Endothelial cell of umbilical vein (primary cell): ENCODE measurements at regions not wholly inside any gene's neighbourhood (a gene's known extent, or its start where the extent isn't known, plus 50 kb on each side); places are given as distances from the start of the nearest gene placed in this dataset.

Experiments used
- BruUV-seq: library from RNA; stranded (reverse); fragments of 400-500 nt; replicated peaks from 2 replicates; lab custom pipeline; 2021; lab: Mats Ljungman, UMichigan
- CTCF ChIA-PET: fragments of 300-600, 350-600 bp; sonication (Branson Sonifier 250); formaldehyde crosslinking; loops from one replicate; lab custom pipeline; 2021; ENCODE audit warnings: antibody characterized with exemption, inconsistent platforms; lab: Charles Lee
- POLR2A ChIA-PET: fragments of 300-600, 350-600 bp; sonication (Branson Sonifier 250); formaldehyde crosslinking; loops from one replicate; lab custom pipeline; 2021; ENCODE audit warnings: antibody characterized with exemption, inconsistent platforms; lab: Charles Lee
- DNase-seq: peaks from one replicate; pipeline ENCODE4 v3.0.0-alpha.2; 2011; ENCODE audit warnings: low read depth, low spot score
- FAIRE-seq: peaks from 2 replicates; lab custom pipeline; 2011; peaks lifted over from hg19 to GRCh38; lab: Jason Lieb, UNC
- H2AFZ ChIP-seq: 2 replicates; pipeline ENCODE4 v1.6.0; 2012; ENCODE audit warnings: low read depth, low read length, control low read depth, inconsistent platforms
- H3K27ac ChIP-seq: 2 replicates; pipeline ENCODE4 v1.5.1; 2011; ENCODE audit warnings: low read depth, mild to moderate bottlenecking, control low read depth, low read length, moderate library complexity; ENCODE audit not compliant: insufficient read depth
- H3K27me3 ChIP-seq, 2 experiments: 2 replicates each; pipeline versions ENCODE4 v1.6.0 to v1.6.1; 2011; ENCODE audit warnings: low read length in 2 of 2, mixed read lengths in 1 of 2; ENCODE audit not compliant: control insufficient read depth in 2 of 2, insufficient read depth in 2 of 2
- H3K36me3 ChIP-seq, 2 experiments: 2 replicates in 1 of 2; 3 replicates in 1 of 2; pipeline ENCODE4 v1.5.1; 2011; ENCODE audit warnings: low read length in 2 of 2, mild to moderate bottlenecking in 1 of 2, moderate library complexity in 1 of 2; ENCODE audit not compliant: control insufficient read depth in 2 of 2, insufficient read depth in 2 of 2; ENCODE audit errors: extremely low read depth in 1 of 2
- H3K4me1 ChIP-seq: 3 replicates; pipeline ENCODE4 v1.5.1; 2011; ENCODE audit warnings: mild to moderate bottlenecking, low read length; ENCODE audit not compliant: control insufficient read depth, insufficient read depth; ENCODE audit errors: extremely low read depth
- H3K4me2 ChIP-seq: 2 replicates; pipeline ENCODE4 v1.6.1; 2011; ENCODE audit warnings: low read length, control low read depth, mixed read lengths; ENCODE audit not compliant: insufficient read depth
- H3K4me3 ChIP-seq, 3 experiments: fragments of 200-600 bp in 1 of 3; sonication (generic), shearing (Covaris generic) in 1 of 3; replicated peaks in 1 of 3; 2 replicates each; pipeline ENCODE4 v1.5.1; 2011 to 2016; ENCODE audit warnings: control low read depth in 3 of 3, low read length in 3 of 3, mild to moderate bottlenecking in 2 of 3, inconsistent platforms in 1 of 3, low read depth in 1 of 3, moderate library complexity in 1 of 3; ENCODE audit not compliant: insufficient read depth in 1 of 3
- H3K79me2 ChIP-seq: 2 replicates; pipeline ENCODE4 v1.6.0; 2012; ENCODE audit warnings: low read length, inconsistent platforms; ENCODE audit not compliant: control insufficient read depth, insufficient read depth
- H3K9ac ChIP-seq: replicated peaks from 2 replicates; pipeline ENCODE3; 2011; ENCODE audit warnings: low read length, control low read depth; ENCODE audit not compliant: insufficient read depth; ENCODE audit errors: extremely low read depth
- H3K9me1 ChIP-seq: replicated peaks from 3 replicates; pipeline ENCODE4 v1.6.0; 2011; ENCODE audit warnings: mild to moderate bottlenecking, low read length; ENCODE audit not compliant: control insufficient read depth, insufficient read depth; ENCODE audit errors: extremely low read depth
- H3K9me3 ChIP-seq: replicated peaks from 2 replicates; pipeline ENCODE4 v1.5.1; 2012; ENCODE audit warnings: low read length, inconsistent platforms; ENCODE audit not compliant: control insufficient read depth, insufficient read depth
- H4K20me1 ChIP-seq: replicated peaks from 2 replicates; pipeline ENCODE3; 2011; ENCODE audit warnings: mild to moderate bottlenecking, low read length; ENCODE audit not compliant: control insufficient read depth, insufficient read depth; ENCODE audit errors: extremely low read depth
- CTCF ChIP-seq, 2 donors: IDR thresholded peaks; 1 replicate in 1 of 2; 2 replicates in 1 of 2; pipeline ENCODE4 v1.5.1; 2011; ENCODE audit warnings: low read length in 2 of 2, mild to moderate bottlenecking in 2 of 2, moderate library complexity in 2 of 2, control low read depth in 1 of 2, inconsistent platforms in 1 of 2, low read depth in 1 of 2; ENCODE audit not compliant: insufficient read depth in 1 of 2; ENCODE audit errors: extremely low read depth in 1 of 2
- EZH2 ChIP-seq: IDR thresholded peaks from 2 replicates; pipeline ENCODE4 v1.6.1; 2012; ENCODE audit warnings: borderline replicate concordance, low read depth, mild to moderate bottlenecking, moderate library complexity, low read length, inconsistent platforms; ENCODE audit not compliant: severe bottlenecking
- FOS ChIP-seq: IDR thresholded peaks from 2 replicates; pipeline ENCODE4 v1.6.1; 2011; ENCODE audit warnings: mild to moderate bottlenecking, low read length, moderate library complexity, borderline replicate concordance; ENCODE audit not compliant: insufficient read depth
- GATA2 ChIP-seq: IDR thresholded peaks from 2 replicates; pipeline ENCODE4 v1.7.0; 2011; ENCODE audit warnings: low read depth, mild to moderate bottlenecking, moderate library complexity, mixed read lengths, low read length; ENCODE audit not compliant: insufficient read length, insufficient read depth
- JUN ChIP-seq: IDR thresholded peaks from 2 replicates; pipeline ENCODE4 v1.6.1; 2011; ENCODE audit warnings: borderline replicate concordance, low read depth; ENCODE audit not compliant: insufficient read length, insufficient read depth
- MAX ChIP-seq: IDR thresholded peaks from 2 replicates; pipeline ENCODE4 v1.6.1; 2011; ENCODE audit not compliant: insufficient read depth, insufficient read length
- MYC ChIP-seq: IDR thresholded peaks from one replicate; pipeline ENCODE4 v1.6.1; 2011; ENCODE audit warnings: mild to moderate bottlenecking, low read depth, low read length
- POLR2A ChIP-seq: IDR thresholded peaks from 2 replicates; pipeline ENCODE4 v1.6.1; 2012; ENCODE audit warnings: low read depth, mild to moderate bottlenecking, control low read depth, low read length
- POLR2AphosphoS5 ChIP-seq: IDR thresholded peaks from 2 replicates; pipeline ENCODE4 v1.6.1; 2012; ENCODE audit warnings: low read depth, mild to moderate bottlenecking, control low read depth, low read length, moderate library complexity; ENCODE audit not compliant: insufficient read depth
- dilution Hi-C: fragments of 300-500 bp; cut with MboI; formaldehyde crosslinking; loops from one replicate; pipeline ENCODE4 v1.15.0; 2019; ENCODE audit warnings: low sequenced_read_pairs; ENCODE audit not compliant: extremely low pct_ligation_motif_present
- intact Hi-C: fragments of 100-400 bp; cut with micrococcal nuclease; formaldehyde crosslinking; loops from one replicate; pipeline ENCODE4 v1.10.0; 2022

- POLR2A ChIA-PET = no interaction called here
- intact Hi-C loops = no loop called here
- Histone ChIP-seq H3K4me3 (no peak overlapping the region), H2AFZ (no peak overlapping the region), H3K4me2 (no peak overlapping the region), H3K27ac (no peak overlapping the region), H4K20me1 (no peaks in the 10 kb centered on the region), H3K9ac (no peak overlapping the region), H3K4me1 (no peaks in the 10 kb centered on the region), H3K9me1 (no peaks in the 10 kb centered on the region), H3K9me3 (no peaks in the 10 kb centered on the region), H3K36me3 (no peaks in the 10 kb centered on the region), H3K79me2 (no peaks in the 10 kb centered on the region), H3K27me3 (no peaks in the 10 kb centered on the region)
- no peak for FAIRE-seq
- CTCF ChIA-PET = no interaction called here
- TF ChIP-seq CTCF (IDR thresholded peaks at IDR 0.05; ENCODE audit: extremely low read depth in 1 of 2, insufficient read depth in 1 of 2, low read depth in 1 of 2, low read length in 2 of 2) (no peak), MAX (no peak), MYC (no peak), POLR2A (no peak), JUN (no peak), EZH2 (no peak), FOS (no peak), GATA2 (no peak), POLR2AphosphoS5 (no peak)
- DNase-seq = no peak
- BruUV-seq = no TSS peak
- dilution Hi-C loops = no loop called here
Measured at GRCh38 chr2:82395531-82395930, 2063.5 kb downstream of the SUCLG1 start.
